Stimulated activated CD4-positive, alpha-beta T cell treated with anti-CD3 and anti-CD28 coated beads, Interleukin-15, amount 100 ng/mL, for 24 hours (primary cell): ENCODE measurements at regions not wholly inside any gene's neighbourhood (a gene's known extent, or its start where the extent isn't known, plus 50 kb on each side); places are given as distances from the start of the nearest gene placed in this dataset.

ENCODE experiments used
- DNase-seq: peaks from one replicate; pipeline ENCODE4 v3.0.0-alpha.2; 2020

DNA sequence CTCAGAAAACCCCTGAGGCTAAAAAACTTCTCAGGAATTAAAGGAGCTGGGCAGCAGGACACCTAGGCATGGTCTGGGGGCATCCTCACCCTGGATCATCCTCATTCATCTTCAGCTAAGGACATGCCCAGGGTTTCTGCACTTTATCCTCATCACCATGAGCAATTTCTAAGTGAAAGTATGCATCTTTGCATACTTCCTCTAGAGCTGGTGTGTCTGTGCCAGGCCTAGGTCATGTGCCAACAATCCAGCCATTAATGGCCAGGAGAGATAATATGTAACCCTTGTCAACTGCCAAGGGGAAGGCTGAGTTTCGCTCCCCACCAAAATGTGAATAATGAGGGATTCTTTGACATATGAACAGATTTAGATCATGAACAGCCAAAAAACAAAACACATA is 160.5 kb downstream of the KITLG start:
- no peak for DNase-seq

DNA sequence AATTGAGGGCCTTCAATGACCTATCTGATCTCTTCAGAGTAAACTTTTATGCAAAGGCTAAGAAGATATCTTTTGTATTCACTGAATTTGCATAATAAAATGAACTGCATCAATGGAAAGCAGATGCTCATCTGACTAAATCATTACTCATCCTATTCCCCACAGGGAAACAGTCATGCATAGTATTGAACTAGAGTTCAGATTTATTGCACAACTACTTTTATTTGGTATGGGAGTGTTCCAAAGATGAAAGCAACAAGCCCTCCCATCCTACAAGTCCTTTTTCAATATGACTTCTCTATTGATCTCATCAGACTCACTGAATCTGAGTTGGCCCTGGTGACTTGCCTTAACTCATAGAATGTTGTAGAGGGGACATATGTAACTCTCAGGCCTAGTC is 159.8 kb downstream of the KITLG start:
- DNase-seq = no peak

DNA sequence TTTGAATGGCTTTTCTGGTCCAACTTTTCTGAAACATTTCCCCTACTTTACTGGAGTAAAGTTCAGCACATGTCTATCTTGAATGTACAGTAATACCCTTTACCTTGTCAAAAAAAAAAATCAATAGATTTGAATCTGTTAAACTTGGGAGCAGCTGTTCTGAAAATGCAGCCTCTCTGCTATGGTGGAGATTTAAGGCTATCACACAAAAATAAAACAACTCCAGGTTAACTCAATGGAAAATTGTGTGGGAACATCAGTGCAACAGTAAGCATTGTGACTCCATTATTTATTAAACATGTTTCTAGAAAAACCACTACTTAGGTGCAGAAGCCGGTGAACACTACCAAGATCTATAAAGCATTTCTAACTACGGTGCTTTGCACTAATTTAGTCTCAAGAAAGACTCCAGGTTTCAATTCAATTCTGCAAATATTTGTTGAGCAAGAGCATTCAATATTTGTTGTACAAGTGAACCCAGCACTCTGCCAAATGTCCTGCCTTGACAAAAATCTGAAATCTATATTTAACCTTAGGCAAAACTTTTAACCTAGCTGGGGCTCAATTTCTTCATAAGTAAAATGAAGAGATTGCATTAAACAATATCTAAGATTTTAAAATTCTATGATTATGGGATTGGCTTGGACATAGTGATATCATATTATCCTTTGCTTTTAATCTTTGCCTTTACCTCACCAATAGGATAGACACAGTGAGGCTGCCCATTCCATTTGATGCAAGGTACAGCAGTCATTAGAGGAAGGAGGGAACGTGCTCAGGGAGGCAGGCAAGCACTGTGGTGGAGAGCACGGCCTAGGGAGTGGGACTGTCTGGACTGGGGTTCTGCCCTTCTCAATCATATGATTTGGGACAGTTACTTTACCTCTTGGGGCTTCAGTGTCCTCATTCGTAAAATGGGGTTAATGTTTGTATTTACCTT is 155.2 kb downstream of the KITLG start:
- no peak for DNase-seq

DNA sequence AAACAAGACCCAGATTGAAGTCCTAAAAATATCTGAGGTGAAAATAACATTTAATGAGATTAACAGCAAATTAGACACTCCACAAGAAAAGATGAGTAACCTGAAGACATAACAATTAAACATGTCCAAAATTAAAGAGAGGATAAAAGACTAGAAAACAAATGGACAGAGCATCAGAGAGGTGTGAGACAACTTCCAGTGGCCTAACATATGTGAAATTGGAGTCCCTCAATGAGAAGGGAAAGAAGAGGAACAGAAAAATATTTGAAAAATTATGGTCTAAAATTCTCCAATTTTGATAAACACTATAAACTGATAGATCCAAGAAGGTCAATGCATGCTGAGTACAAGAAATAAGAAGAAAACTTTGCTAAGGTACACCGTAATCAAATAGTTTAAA is 151.9 kb downstream of the KITLG start:
- no peak for DNase-seq

DNA sequence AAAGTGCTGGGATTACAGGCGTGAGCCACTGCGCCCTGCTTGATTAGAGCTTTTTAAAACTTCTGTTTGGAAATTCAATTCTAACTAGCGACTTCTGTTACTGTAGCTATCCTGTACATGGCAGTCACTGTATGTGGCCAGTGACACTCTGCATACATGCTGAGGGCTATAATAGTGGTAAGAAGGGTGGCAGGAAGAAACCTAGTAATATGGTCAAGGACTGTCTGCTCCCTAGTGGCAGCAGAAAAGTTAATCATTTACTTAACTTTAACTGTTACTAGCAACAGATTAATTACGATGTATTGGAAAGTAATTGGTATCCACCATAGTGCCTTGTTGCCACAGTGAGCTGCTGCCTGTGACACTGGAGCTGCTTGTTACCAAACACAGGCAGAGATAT is 149.0 kb downstream of the KITLG start:
- DNase-seq = no peak

DNA sequence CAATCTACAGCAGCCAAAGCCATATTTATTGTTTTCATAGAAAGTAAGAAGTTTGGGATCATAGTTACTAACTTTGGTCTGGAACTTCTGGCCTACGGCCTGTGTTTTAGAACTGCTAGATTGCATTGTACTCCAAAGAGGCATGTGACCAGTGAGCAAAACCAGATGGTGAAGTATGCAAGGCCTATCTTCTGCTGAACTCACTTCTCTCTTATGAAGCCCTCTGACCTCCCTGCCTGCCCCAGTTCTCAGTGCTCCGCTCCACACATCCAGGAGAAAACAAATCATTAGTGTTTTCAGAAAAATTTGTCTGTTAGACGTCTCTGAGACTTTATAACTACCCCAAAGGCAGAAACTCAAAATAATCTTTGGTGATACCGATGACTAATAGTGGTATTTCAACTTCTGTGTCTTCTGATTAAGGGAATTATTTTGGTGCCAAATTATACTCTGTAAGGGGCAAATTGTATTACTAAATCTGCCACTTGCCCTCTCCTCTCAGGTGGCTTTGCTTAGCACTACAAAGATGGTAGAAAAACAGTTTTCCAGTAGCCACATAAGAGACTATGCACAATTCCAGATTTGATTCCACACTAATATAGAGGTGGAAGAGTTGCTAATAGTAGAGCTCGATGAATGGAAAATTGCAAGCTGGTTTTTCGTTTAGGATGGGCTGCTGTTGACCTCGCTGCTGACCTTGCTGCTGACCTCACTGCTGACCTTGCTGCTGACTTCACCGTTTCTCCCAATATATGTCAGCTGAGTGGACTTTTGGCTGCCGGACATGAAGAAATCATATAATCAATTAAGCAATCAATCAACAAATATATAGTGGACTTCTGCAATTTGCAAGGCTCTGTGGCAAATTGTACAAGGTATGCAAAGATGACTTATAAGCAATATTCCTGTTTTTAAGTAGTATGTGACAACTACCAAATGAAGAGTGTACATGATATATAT is 147.5 kb downstream of the KITLG start:
- DNase-seq = no peak

DNA sequence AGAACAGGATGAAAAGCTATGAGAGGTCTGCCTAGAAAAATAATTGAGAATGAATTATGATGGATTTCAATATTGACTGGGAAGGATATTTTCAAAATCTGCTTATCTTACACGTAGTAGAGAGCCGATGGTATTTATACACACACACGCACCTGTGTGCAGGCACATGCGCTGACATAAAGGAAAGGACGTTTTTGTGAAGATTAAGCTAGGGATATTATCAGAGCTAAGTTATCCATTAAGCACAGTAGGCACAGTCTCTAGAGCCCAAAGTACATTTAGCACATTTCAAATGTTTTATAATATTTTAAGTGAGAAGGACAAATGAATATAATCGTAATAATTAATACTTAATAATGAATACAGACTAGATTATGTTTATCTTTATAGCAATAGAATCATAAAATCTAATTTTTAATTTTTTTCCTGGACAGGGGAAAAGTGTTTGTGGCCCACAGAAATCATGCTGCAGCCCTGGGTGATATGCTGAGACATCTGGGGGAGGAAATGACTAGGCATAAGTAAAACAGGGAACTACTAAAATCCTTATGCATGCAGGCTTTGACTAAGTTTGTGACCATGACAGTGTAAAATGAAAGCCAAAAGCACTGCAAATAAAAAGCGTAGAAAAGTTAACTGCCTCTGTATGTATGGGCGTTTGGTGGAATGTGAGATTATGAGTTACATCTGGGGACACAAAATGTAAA is 146.1 kb downstream of the KITLG start:
- no peak for DNase-seq

DNA sequence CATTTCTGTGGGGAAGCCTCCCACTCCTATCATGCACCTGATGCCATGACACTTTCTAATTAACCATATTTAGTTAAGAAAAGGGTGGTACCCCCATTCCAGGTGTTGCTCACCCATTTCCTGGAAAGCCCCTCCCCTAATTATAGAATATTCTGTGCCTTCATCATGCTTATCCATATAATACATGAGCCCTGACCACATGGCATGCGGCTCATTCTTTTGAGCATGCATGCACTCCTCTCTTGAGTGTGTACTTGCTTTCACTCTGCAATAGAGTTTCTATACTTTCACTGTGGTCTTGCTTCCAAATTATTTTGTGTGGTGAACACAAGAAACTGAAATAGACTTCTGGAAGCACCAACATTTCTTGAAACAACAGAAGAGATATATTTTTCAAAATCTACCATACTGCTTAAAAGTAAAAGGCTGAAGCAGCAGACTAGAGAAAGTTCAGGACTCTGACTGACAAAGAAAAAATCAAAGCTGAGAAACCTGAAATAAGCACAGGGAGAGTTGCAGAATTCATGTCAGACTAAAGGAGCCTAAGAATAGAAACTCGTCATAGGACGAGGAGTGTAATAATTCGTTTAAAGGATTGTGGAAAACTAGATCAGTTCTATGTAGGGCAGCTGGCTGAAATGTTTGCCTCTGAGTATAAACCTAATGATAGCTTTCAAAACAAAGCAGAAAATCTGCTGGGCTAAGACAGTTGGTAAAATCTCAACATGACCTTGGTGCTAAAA is 144.8 kb downstream of the KITLG start:
- no peak for DNase-seq

DNA sequence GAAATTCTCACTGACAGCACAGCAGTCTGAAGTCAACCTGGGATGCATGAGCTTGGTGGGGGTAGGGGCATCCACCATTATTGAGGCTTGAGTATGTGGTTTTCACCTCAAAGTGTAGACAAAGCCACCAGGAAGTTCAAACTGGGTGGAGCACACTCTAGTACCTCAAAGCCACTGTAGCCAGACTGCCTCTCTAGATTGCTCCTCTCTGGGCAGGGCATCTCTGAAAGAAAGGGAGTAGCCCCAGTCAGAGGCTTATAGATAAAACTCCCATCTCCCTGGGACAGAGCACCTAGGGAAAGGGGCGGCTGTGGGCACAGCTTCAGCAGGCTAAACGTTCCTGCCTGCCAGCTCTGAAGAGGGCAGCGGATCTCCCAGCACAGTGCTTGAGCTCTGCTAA is 143.0 kb downstream of the KITLG start:
- DNase-seq = no peak
